Adrenal gland (tissue), 5 donors: ENCODE measurements at regions not wholly inside any gene's neighbourhood (a gene's known extent, or its start where the extent isn't known, plus 50 kb on each side); places are given as distances from the start of the nearest gene placed in this dataset.

Source experiments
- CTCF ChIP-seq, 6 experiments: fragments of 450-650 bp in 4 of 6; fragments of 200-600 bp in 2 of 6; sonication (generic) in 1 of 6; IDR thresholded peaks; 1 replicate in 5 of 6; 2 replicates in 1 of 6; pipeline versions ENCODE4 v1.5.1 to v1.8.0; 2016 to 2021; ENCODE audit warnings: antibody characterized with exemption in 6 of 6, mild to moderate bottlenecking in 2 of 6, moderate library complexity in 1 of 6
- POLR2A ChIP-seq, 2 donors: fragments of 450-650 bp; IDR thresholded peaks; one replicate each; pipeline ENCODE4 v1.6.1; 2017; ENCODE audit warnings: antibody characterized with exemption in 2 of 2, mild to moderate bottlenecking in 2 of 2, moderate library complexity in 1 of 2
- donor health status: DM: no; HTN: no; CAD: no.

DNA sequence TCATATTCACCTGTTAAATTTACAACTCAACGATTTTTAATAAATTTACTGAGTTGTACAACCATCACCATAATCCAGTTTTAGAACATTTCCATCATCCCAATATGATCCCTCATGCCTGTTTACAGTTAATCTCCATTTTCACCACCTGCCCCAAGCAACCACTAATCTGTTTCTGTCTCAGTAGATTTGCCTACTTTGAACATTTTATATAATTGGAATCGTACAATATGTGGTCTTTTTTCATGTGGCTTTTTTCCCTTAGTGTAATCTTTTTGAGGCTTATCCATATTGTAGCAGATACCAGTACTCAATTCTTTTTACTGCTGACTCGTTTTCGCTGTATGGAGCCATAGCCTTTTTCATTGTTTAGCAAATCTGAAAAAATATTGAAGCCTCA lies 123.3 kb upstream of the STT3B start:
- TF ChIP-seq CTCF (IDR thresholded peaks at IDR 0.05) (no peak), POLR2A (IDR thresholded peaks at IDR 0.05) (no peak)
